Stimulated activated effector memory CD8-positive, alpha-beta T cell treated with anti-CD3 and anti-CD28 coated beads, Interleukin-12 subunit alpha, Interleukin-12 subunit beta, amount 100 ng/mL, for 72 hours (primary cell): ENCODE measurements at regions not wholly inside any gene's neighbourhood (a gene's known extent, or its start where the extent isn't known, plus 50 kb on each side); places are given as distances from the start of the nearest gene placed in this dataset.

Experiments
- ATAC-seq: fragments of 150-1000 bp; cut with Tn5 transposase; 2 replicates; pipeline ENCODE4 v1.10.0; 2021
- DNase-seq, 2 donors: peaks; one replicate each; pipeline ENCODE4 v3.0.0; 2021 to 2022; ENCODE audit warnings: low spot score in 2 of 2
- H3K27ac Mint-ChIP-seq: one replicate; pipeline ENCODE4 v1.8.0; 2022; ENCODE audit warnings: mild to moderate bottlenecking, mixed read lengths
- H3K36me3 Mint-ChIP-seq: one replicate; pipeline ENCODE4 v1.8.0; 2022; ENCODE audit warnings: mild to moderate bottlenecking, mixed read lengths
- H3K4me1 Mint-ChIP-seq: one replicate; pipeline ENCODE4 v1.8.0; 2022; ENCODE audit warnings: mixed read lengths
- H3K4me3 Mint-ChIP-seq: one replicate; pipeline ENCODE4 v1.8.0; 2022; ENCODE audit warnings: mild to moderate bottlenecking, mixed read lengths
- H3K9me3 Mint-ChIP-seq: one replicate; pipeline ENCODE4 v1.8.0; 2022; ENCODE audit warnings: mixed read lengths

- Mint-ChIP-seq H3K9me3 (no peaks in the 10 kb centered on the region), H3K4me3 (no peak overlapping the region), H3K27ac (no peak overlapping the region), H3K4me1 (no peaks in the 10 kb centered on the region), H3K36me3 (no peaks in the 10 kb centered on the region)
- DNase-seq (no peak), ATAC-seq (no peak)
Observed at GRCh38 chr16:85391769-85392583, 221.1 kb upstream of the GSE1 start.

- no peak for DNase-seq
- Mint-ChIP-seq H3K4me3 (no peak overlapping the region), H3K27ac (no peak overlapping the region), H3K4me1 (no peaks in the 10 kb centered on the region), H3K36me3 (no peaks in the 10 kb centered on the region), H3K9me3 (no peaks in the 10 kb centered on the region)
- peak; percentile 2 for ATAC-seq
Observed at GRCh38 chr16:85392756-85393673, 220.1 kb upstream of the GSE1 start.

GRCh38 chr16:85393674-85394451 is 219.3 kb upstream of the GSE1 start:
- no peak overlapping the region for H3K4me3 Mint-ChIP-seq
- ATAC-seq (peak; percentile 71), DNase-seq (peak; percentile 72 to 81)
- H3K9me3 Mint-ChIP-seq, result no peaks in the 10 kb centered on the region
- no peaks in the 10 kb centered on the region for H3K36me3 Mint-ChIP-seq
- no peak overlapping the region for H3K27ac Mint-ChIP-seq
- H3K4me1 Mint-ChIP-seq, result no peaks in the 10 kb centered on the region

- Mint-ChIP-seq H3K36me3 (no peaks in the 10 kb centered on the region), H3K9me3 (no peaks in the 10 kb centered on the region), H3K4me1 (no peaks in the 10 kb centered on the region), H3K4me3 (no peak overlapping the region), H3K27ac (no peak overlapping the region)
- DNase-seq, result no peak
- ATAC-seq, result no peak
Observed at GRCh38 chr16:85394456-85395206, 218.5 kb upstream of the GSE1 start.

- Mint-ChIP-seq H3K4me3 (no peak overlapping the region), H3K9me3 (no peaks in the 10 kb centered on the region), H3K27ac (no peak overlapping the region), H3K36me3 (no peaks in the 10 kb centered on the region), H3K4me1 (no peaks in the 10 kb centered on the region)
- no peak for ATAC-seq
- no peak for DNase-seq
Observed at GRCh38 chr16:85395207-85395912, 217.8 kb upstream of the GSE1 start.

- H3K4me3 Mint-ChIP-seq, result no peak overlapping the region
- H3K4me1 Mint-ChIP-seq, result no peaks in the 10 kb centered on the region
- no peak for DNase-seq
- no peaks in the 10 kb centered on the region for H3K36me3 Mint-ChIP-seq
- H3K9me3 Mint-ChIP-seq, result no peaks in the 10 kb centered on the region
- peak overlapping the region; percentile 12 for H3K27ac Mint-ChIP-seq
- ATAC-seq, result no peak
Observed at GRCh38 chr16:85395913-85396878, 216.9 kb upstream of the GSE1 start.

- Mint-ChIP-seq H3K36me3 (no peaks in the 10 kb centered on the region), H3K4me3 (no peak overlapping the region), H3K27ac (peak overlapping the region; percentile 12), H3K4me1 (no peaks in the 10 kb centered on the region), H3K9me3 (no peaks in the 10 kb centered on the region)
- DNase-seq (no peak), ATAC-seq (no peak)
Observed at GRCh38 chr16:85396879-85397871, 215.9 kb upstream of the GSE1 start.

GRCh38 chr16:85398050-85398451 is 215.1 kb upstream of the GSE1 start:
- DNase-seq, result no peak
- Mint-ChIP-seq H3K27ac (no peak overlapping the region), H3K4me3 (no peak overlapping the region), H3K36me3 (no peaks in the 10 kb centered on the region), H3K9me3 (no peaks in the 10 kb centered on the region), H3K4me1 (no peaks in the 10 kb centered on the region)
- ATAC-seq, result no peak

GRCh38 chr16:85398688-85399582 is 214.2 kb upstream of the GSE1 start:
- ATAC-seq (no peak), DNase-seq (no peak)
- Mint-ChIP-seq H3K36me3 (no peaks in the 10 kb centered on the region), H3K4me1 (no peaks in the 10 kb centered on the region), H3K9me3 (no peaks in the 10 kb centered on the region), H3K27ac (no peak overlapping the region), H3K4me3 (no peak overlapping the region)

- ATAC-seq, result no peak
- H3K9me3 Mint-ChIP-seq, result no peaks in the 10 kb centered on the region
- no peak for DNase-seq
Observed at GRCh38 chr16:85399583-85400284, 213.4 kb upstream of the GSE1 start.

More at GRCh38 chr16:85399583-85400284, 213.4 kb upstream of the GSE1 start:
- H3K4me3 Mint-ChIP-seq, result no peak overlapping the region
- no peaks in the 10 kb centered on the region for H3K4me1 Mint-ChIP-seq
- no peak overlapping the region for H3K27ac Mint-ChIP-seq
- no peaks in the 10 kb centered on the region for H3K36me3 Mint-ChIP-seq
